Psoas muscle (tissue), 7 donors: ENCODE measurements at regions not wholly inside any gene's neighbourhood (a gene's known extent, or its start where the extent isn't known, plus 50 kb on each side); places are given as distances from the start of the nearest gene placed in this dataset.

Experiments
- ATAC-seq, 4 donors: fragments of 200-7000 bp; cut with Tn5 transposase; one replicate each; pipeline ENCODE4 v1.9.1; 2020; ENCODE audit warnings: moderate library complexity in 3 of 4, mild to moderate bottlenecking in 2 of 4
- DNase-seq, 2 donors: peaks; one replicate each; pipeline ENCODE4 v3.0.0-alpha.2; 2020
- H3K27ac ChIP-seq: fragments of 200-600 bp; one replicate; pipeline ENCODE4 v1.8.0; 2022
- H3K27me3 ChIP-seq, 3 donors: fragments of 200-600 bp in 1 of 3; one replicate each; pipeline versions ENCODE4 v1.6.1 to v1.8.0; 2013 to 2022; ENCODE audit warnings: low read length in 2 of 3, mild to moderate bottlenecking in 2 of 3, moderate library complexity in 1 of 3; ENCODE audit not compliant: insufficient read depth in 3 of 3
- H3K36me3 ChIP-seq, 2 donors: fragments of 200-600 bp in 1 of 2; one replicate each; pipeline versions ENCODE4 v1.6.1 to v1.8.0; 2013 to 2022; ENCODE audit warnings: low read depth in 1 of 2, mild to moderate bottlenecking in 1 of 2, moderate library complexity in 1 of 2; ENCODE audit not compliant: insufficient read depth in 1 of 2
- H3K4me1 ChIP-seq: fragments of 200-600 bp; one replicate; pipeline ENCODE4 v1.8.0; 2022
- H3K4me3 ChIP-seq: fragments of 200-600 bp; one replicate; pipeline ENCODE4 v1.8.0; 2022; ENCODE audit warnings: mild to moderate bottlenecking
- H3K9me3 ChIP-seq: fragments of 200-600 bp; one replicate; pipeline ENCODE4 v1.8.0; 2022
- CTCF ChIP-seq: fragments of 200-600 bp; IDR thresholded peaks from one replicate; pipeline ENCODE4 v1.8.0; 2022; ENCODE audit warnings: antibody characterized with exemption
- WGBS, 3 donors: extraction: QIAGEN DNeasy Blood & Tissue Kit; methylation state at CpG; one replicate each; pipeline versions ENCODE4 v1.1.6 to v1.1.7; 2013; 5-methylcytosine and 5-hydroxymethylcytosine counted together
- intact Hi-C, 2 donors: fragments of 100-400 bp; cut with DNase I; formaldehyde crosslinking; loops; one replicate each; pipeline versions ENCODE4 v1.11.0 to v1.14.2; 2022
- donor health status: healthy with polysubstance abuse.
- donor health status: DM: no; HTN: no; CAD: no; lungs with moderate emphysema.
- donor health status: Bipolar disorder and iron deficiency.
- donor health status: healthy.
- donor health status: DM: yes; HTN: yes; CAD: no.
- donor health status: DM: no; HTN: no; CAD: no.
- donor health status: DM: yes; HTN: yes; CAD: no.

GRCh38 chr7:67448271-67448670 lies 451.6 kb downstream of the TYW1 start:
- no peaks in the 10 kb centered on the region for H3K9me3 ChIP-seq
- DNase-seq = no peak
- 89 to 97% (median 92%) methylated on average over 1 of the region's 1 CpG for WGBS, 3 donors
- H3K4me3 ChIP-seq = no peak overlapping the region
- no peaks in the 10 kb centered on the region for H3K4me1 ChIP-seq
- H3K36me3 ChIP-seq = no peaks in the 10 kb centered on the region
- H3K27me3 ChIP-seq = no peaks in the 10 kb centered on the region
- H3K27ac ChIP-seq = no peak overlapping the region
- no peak for TF ChIP-seq CTCF
- intact Hi-C loops = no loop called here
- no peak for ATAC-seq

- WGBS, 3 donors = 72 to 73% (median 73%) methylated on average over 3 of the region's 3 CpGs
- no peak overlapping the region for H3K27ac ChIP-seq
- H3K36me3 ChIP-seq = no peaks in the 10 kb centered on the region
- DNase-seq = no peak
- intact Hi-C loops = no loop called here
- ATAC-seq = no peak
- H3K9me3 ChIP-seq = no peaks in the 10 kb centered on the region
- no peak overlapping the region for H3K4me3 ChIP-seq
- no peaks in the 10 kb centered on the region for H3K4me1 ChIP-seq
- no peak for TF ChIP-seq CTCF
- H3K27me3 ChIP-seq = no peaks in the 10 kb centered on the region
These were observed 453.5 kb downstream of the TYW1 start for GRCh38 chr7:67450171-67450570.

- DNase-seq (no peak), ATAC-seq (no peak)
- no peaks in the 10 kb centered on the region for H3K27me3 ChIP-seq
- TF ChIP-seq CTCF = no peak
- intact Hi-C loops = no loop called here
- no peak overlapping the region for H3K27ac ChIP-seq
- no peak overlapping the region for H3K4me3 ChIP-seq
- no peaks in the 10 kb centered on the region for H3K4me1 ChIP-seq
- H3K9me3 ChIP-seq = no peaks in the 10 kb centered on the region
- 85 to 88% (median 86%) methylated on average over 9 of the region's 9 CpGs for WGBS, 3 donors
- no peaks in the 10 kb centered on the region for H3K36me3 ChIP-seq
These were observed 454.7 kb downstream of the TYW1 start for GRCh38 chr7:67451306-67451705.

- H3K4me1 ChIP-seq = no peaks in the 10 kb centered on the region
- H3K27ac ChIP-seq = no peak overlapping the region
- no peaks in the 10 kb centered on the region for H3K27me3 ChIP-seq
- DNase-seq (no peak), ATAC-seq (no peak)
- no peak overlapping the region for H3K4me3 ChIP-seq
- H3K9me3 ChIP-seq = no peaks in the 10 kb centered on the region
- no peaks in the 10 kb centered on the region for H3K36me3 ChIP-seq
- 97 to 99% (median 98%) methylated on average over 6 of the region's 6 CpGs for WGBS, 3 donors
- intact Hi-C loops = no loop called here
- no peak for TF ChIP-seq CTCF
These were observed 455.9 kb downstream of the TYW1 start for GRCh38 chr7:67452516-67453026.
